ENCODE measurements at regions not wholly inside any gene's neighbourhood (a gene's known extent, or its start where the extent isn't known, plus 50 kb on each side); places are given as distances from the start of the nearest gene placed in this dataset.

DNA sequence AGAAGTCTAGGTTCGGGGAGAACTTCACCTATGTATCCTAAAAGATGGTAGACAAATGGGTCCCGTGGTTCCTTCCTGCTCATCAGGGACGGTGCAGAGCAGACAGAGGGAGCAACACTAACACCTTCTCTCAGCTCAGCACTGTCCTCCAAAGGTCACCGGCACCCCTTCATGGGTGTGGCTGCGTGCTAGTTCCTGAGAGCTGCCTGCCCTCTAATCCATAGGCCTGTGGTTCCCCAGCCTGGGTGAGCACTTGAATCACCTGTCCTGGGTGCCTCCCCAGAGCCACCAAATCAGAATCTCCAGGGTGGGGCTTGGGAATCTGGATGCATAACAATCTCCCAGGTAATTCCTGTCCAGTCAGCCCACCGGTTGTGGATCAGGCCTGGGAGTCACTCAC lies 113.9 kb upstream of the TMEM45B start:
- Histone ChIP-seq H3K27ac (no peak overlapping the region), H3K4me2 (no peak overlapping the region), H3K4me3 (no peak overlapping the region), H3K9me3 (no peaks in the 10 kb centered on the region), H3K4me1 (no peaks in the 10 kb centered on the region)
- 49% methylated on average over 5 of the region's 6 CpGs for WGBS (ENCODE audit: missing lambda C conversion rate)
- DNase-seq (ENCODE audit: low read depth in 1 of 2, low spot score in 1 of 2) (no peak), FAIRE-seq (no peak), ATAC-seq (no peak)
- CTCF ChIA-PET = no interaction called here
- no peak for TF ChIP-seq EP300 (IDR thresholded peaks at IDR 0.05)
- no peak for TF ChIP-seq TP53 (CRISPR knock-in tag; IDR thresholded peaks at IDR 0.05)
- no peak for TF ChIP-seq RFX5 (IDR thresholded peaks at IDR 0.05)
- TF ChIP-seq E2F6 (IDR thresholded peaks at IDR 0.05; ENCODE audit: borderline replicate concordance, low read depth) = no peak
- TF ChIP-seq CBX8 (IDR thresholded peaks at IDR 0.05) = no peak
- no peak for TF ChIP-seq ATOH8 (CRISPR knock-in tag; IDR thresholded peaks at IDR 0.05; ENCODE audit: low read depth)
- no peak for TF ChIP-seq HOXA7 (CRISPR knock-in tag; IDR thresholded peaks at IDR 0.05)
- TF ChIP-seq ZNF302 (CRISPR knock-in tag; IDR thresholded peaks at IDR 0.05) = no peak
- TF ChIP-seq CHD4 (IDR thresholded peaks at IDR 0.05; ENCODE audit: borderline replicate concordance) = no peak
- no peak for TF ChIP-seq HOXB13 (CRISPR knock-in tag; IDR thresholded peaks at IDR 0.05; ENCODE audit: low read depth)
- POLR2A ChIA-PET = no interaction called here

DNA sequence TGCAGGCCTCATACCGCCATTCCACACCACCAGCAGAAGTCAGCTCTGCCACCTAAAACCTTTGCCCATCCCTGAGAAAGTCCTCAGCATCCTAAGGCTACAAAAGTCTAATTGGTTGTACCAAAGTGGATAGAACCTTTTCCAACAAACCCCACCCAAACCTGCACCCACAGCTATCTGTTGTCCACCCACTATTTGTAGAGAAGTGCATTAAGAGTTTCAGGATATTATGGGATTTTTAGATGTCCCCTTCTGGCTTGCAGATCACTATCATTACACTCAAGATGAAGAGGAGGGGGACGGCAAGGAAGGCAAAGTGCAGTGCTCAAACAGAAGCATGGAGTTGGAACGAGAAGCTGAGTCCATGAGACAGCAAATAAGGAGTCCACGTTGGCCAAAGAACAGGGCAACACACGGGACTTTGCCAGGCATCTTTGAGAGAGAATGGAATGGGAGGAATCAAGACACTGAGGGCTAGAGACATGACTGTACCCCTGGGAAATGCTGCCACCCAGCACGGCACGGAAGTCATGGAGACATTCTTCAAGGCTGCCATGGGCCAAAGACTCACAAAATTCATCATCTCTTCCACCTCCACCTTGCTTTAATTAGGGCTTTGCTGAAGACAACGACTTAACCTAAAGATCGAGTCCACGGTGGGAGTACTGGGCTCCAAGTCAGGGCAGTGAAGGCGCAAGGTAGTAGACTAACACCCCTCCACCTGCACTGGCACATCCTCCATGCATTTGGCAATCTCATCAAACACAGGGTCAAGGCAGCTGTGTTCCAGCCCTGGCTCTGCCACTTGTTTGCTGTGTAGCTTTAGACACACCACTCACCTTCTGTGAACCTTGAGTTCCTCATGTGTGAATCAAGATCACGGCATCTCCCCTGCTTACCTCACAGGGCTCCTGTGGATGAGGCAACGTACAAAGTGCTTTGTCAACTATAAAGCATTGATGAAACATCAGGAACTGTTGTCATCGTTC lies 112.9 kb upstream of the TMEM45B start:
- Histone ChIP-seq H3K9me3 (no peaks in the 10 kb centered on the region), H3K27ac (no peak overlapping the region), H3K4me2 (no peak overlapping the region), H3K4me3 (no peak overlapping the region), H3K4me1 (no peaks in the 10 kb centered on the region)
- 27% methylated on average over 14 of the region's 14 CpGs for WGBS (ENCODE audit: missing lambda C conversion rate)
- ChIA-PET POLR2A (no interaction called here), CTCF (no interaction called here)
- no peak for ATAC-seq
- TF ChIP-seq EHF (CRISPR knock-in tag; IDR thresholded peaks at IDR 0.05) = no peak
- TF ChIP-seq, protein P1, sequence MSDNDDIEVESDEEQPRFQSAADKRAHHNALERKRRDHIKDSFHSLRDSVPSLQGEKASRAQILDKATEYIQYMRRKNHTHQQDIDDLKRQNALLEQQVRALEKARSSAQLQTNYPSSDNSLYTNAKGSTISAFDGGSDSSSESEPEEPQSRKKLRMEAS (IDR thresholded peaks at IDR 0.05) = no peak
- TF ChIP-seq KDM5A (IDR thresholded peaks at IDR 0.05) = no peak
- no peak for TF ChIP-seq KDM1A (IDR thresholded peaks at IDR 0.05; ENCODE audit: low read depth)
- TF ChIP-seq JUNB (IDR thresholded peaks at IDR 0.05) = no peak
- no peak for TF ChIP-seq FOSL2 (IDR thresholded peaks at IDR 0.05)
- TF ChIP-seq FOSL2 (CRISPR knock-in tag; IDR thresholded peaks at IDR 0.05) = no peak
- TF ChIP-seq NPAS2 (CRISPR knock-in tag; IDR thresholded peaks at IDR 0.05; ENCODE audit: borderline replicate concordance) = no peak
- no peak for TF ChIP-seq HDAC2 (IDR thresholded peaks at IDR 0.05)
- TF ChIP-seq MAFK (IDR thresholded peaks at IDR 0.05; ENCODE audit: partially characterized antibody) = no peak
- no peak for TF ChIP-seq ZNF302 (CRISPR knock-in tag; IDR thresholded peaks at IDR 0.05)
- TF ChIP-seq, protein P2, sequence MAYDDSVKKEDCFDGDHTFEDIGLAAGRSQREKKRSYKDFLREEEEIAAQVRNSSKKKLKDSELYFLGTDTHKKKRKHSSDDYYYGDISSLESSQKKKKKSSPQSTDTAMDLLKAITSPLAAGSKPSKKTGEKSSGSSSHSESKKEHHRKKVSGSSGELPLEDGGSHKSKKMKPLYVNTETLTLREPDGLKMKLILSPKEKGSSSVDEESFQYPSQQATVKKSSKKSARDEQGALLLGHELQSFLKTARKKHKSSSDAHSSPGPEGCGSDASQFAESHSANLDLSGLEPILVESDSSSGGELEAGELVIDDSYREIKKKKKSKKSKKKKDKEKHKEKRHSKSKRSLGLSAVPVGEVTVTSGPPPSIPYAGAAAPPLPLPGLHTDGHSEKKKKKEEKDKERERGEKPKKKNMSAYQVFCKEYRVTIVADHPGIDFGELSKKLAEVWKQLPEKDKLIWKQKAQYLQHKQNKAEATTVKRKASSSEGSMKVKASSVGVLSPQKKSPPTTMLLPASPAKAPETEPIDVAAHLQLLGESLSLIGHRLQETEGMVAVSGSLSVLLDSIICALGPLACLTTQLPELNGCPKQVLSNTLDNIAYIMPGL (CRISPR knock-in tag; IDR thresholded peaks at IDR 0.05; ENCODE audit: borderline replicate concordance) = no peak
- TF ChIP-seq HEYL (CRISPR knock-in tag; IDR thresholded peaks at IDR 0.05) = no peak
- TF ChIP-seq NR3C1 (IDR thresholded peaks at IDR 0.05) = no peak
- TF ChIP-seq CEBPB (IDR thresholded peaks at IDR 0.05) = no peak
- FAIRE-seq = no peak
- no peak for DNase-seq (ENCODE audit: low read depth in 1 of 2, low spot score in 1 of 2)

All from A549 (cell line).